ELR (cell line): ENCODE measurements at regions not wholly inside any gene's neighbourhood (a gene's known extent, or its start where the extent isn't known, plus 50 kb on each side); places are given as distances from the start of the nearest gene placed in this dataset.
"Not testable (repeated sequence)": the region's sequence is repeated elsewhere in the genome, so short reads cannot be mapped to it uniquely, and the experiment has no call there.

ENCODE experiments used
- DNase-seq: peaks from one replicate; pipeline ENCODE4 v3.0.0-alpha.2; 2015; ENCODE audit warnings: low read depth

GRCh38 chrX:37509349-37509748, 62.1 kb upstream of the LANCL3 start:
- peak; percentile 0 for DNase-seq

GRCh38 chrX:37516512-37516911, 54.9 kb upstream of the LANCL3 start:
- DNase-seq, result not testable (repeated sequence)

- not testable (repeated sequence) for DNase-seq
Observed at GRCh38 chrX:37519261-37519660, 52.2 kb upstream of the LANCL3 start.

GRCh38 chrX:37520860-37521450, 50.5 kb upstream of the LANCL3 start:
- DNase-seq, result peak; percentile 7
